Brain microvascular endothelial cell (primary cell): ENCODE measurements at regions not wholly inside any gene's neighbourhood (a gene's known extent, or its start where the extent isn't known, plus 50 kb on each side); places are given as distances from the start of the nearest gene placed in this dataset.

Source experiments
- DNase-seq: peaks from one replicate; pipeline ENCODE4 v3.0.0-alpha.2; 2020
- H3K27ac ChIP-seq: fragments of 250-450 bp; sonication (Bioruptor Pico); 2 replicates; pipeline ENCODE4 v1.5.1; 2020; ENCODE audit warnings: mild to moderate bottlenecking, moderate library complexity
- H3K27me3 ChIP-seq: fragments of 250-450 bp; sonication (Bioruptor Pico); replicated peaks from 2 replicates; pipeline ENCODE4 v1.5.1; 2020; ENCODE audit warnings: mild to moderate bottlenecking
- H3K36me3 ChIP-seq: fragments of 250-450 bp; sonication (Bioruptor Pico); replicated peaks from 2 replicates; pipeline ENCODE4 v1.5.1; 2020; ENCODE audit warnings: mild to moderate bottlenecking
- H3K4me3 ChIP-seq: 2 replicates; pipeline ENCODE4 v1.5.1; 2011; ENCODE audit warnings: low read depth, mild to moderate bottlenecking, control low read depth, low read length, moderate library complexity
- in situ Hi-C: cut with HindIII; loops from 2 replicates; pipeline ENCODE4 v1.10.0; 2017; ENCODE audit warnings: low sequenced_read_pairs, low pct_ligation_motif_present
- TF ChIP-seq, protein P1 (sequence below): IDR thresholded peaks from 2 replicates; pipeline ENCODE4 v1.5.1; 2011; ENCODE audit warnings: low read depth, mild to moderate bottlenecking, moderate library complexity, low read length, control low read depth, inconsistent platforms; ENCODE audit errors: missing control alignments

DNA sequence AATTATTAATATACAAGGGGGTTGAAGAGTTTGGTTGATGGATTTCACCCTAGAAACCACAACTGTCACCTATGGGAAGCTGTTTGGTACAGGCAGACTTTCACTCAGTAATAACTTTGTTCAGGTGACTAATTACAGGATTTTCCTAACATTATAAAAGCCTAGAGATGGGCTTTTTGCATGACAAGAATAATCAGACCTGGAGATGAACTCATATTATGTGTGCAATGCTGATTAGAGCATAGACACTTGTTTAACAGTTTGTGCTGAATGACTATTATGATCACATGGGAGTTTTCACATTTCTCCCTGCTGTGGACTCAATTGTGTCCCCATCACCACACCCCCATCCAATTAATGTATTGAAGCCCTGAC, 90.2 kb upstream of the STEAP4 start:
- Histone ChIP-seq H3K36me3 (no peaks in the 10 kb centered on the region), H3K4me3 (no peak overlapping the region), H3K27ac (no peak overlapping the region), H3K27me3 (no peaks in the 10 kb centered on the region)
- TF ChIP-seq, protein P1, sequence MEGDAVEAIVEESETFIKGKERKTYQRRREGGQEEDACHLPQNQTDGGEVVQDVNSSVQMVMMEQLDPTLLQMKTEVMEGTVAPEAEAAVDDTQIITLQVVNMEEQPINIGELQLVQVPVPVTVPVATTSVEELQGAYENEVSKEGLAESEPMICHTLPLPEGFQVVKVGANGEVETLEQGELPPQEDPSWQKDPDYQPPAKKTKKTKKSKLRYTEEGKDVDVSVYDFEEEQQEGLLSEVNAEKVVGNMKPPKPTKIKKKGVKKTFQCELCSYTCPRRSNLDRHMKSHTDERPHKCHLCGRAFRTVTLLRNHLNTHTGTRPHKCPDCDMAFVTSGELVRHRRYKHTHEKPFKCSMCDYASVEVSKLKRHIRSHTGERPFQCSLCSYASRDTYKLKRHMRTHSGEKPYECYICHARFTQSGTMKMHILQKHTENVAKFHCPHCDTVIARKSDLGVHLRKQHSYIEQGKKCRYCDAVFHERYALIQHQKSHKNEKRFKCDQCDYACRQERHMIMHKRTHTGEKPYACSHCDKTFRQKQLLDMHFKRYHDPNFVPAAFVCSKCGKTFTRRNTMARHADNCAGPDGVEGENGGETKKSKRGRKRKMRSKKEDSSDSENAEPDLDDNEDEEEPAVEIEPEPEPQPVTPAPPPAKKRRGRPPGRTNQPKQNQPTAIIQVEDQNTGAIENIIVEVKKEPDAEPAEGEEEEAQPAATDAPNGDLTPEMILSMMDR, result no peak
- in situ Hi-C loops, result no loop called here
- DNase-seq, result no peak

DNA sequence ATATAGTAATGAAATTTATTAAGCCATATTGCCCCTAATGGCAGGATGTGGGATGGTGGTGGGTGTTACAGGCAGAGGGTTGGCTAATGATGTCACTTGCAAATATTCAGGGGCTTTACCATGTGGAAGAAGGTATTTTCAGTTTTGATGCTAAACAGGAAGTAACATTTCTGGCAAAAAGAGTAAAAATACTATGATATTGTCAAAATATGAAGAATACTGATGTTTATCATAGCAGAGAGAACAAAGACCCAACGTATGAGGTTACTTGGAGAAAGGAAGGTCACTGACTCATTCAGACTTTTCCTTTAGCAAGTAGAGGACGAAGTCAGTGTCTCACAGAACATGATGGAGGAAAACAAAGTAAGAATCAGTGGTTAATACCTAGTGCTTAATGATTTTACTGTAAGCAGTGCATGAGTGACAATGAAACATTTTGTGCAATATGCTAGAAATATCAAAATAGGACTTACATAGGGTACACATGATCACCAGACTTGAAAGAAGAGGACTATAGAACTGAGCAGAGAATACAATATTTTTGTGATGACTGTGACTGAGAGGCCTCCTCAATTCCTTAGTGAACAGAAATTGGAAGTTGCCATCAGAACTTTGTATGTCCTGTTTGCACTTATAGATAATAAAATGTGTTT, 89.7 kb upstream of the STEAP4 start:
- TF ChIP-seq, protein P1, result no peak
- Histone ChIP-seq H3K27me3 (no peaks in the 10 kb centered on the region), H3K4me3 (no peak overlapping the region), H3K36me3 (no peaks in the 10 kb centered on the region), H3K27ac (no peak overlapping the region)
- in situ Hi-C loops, result no loop called here
- DNase-seq, result no peak

DNA sequence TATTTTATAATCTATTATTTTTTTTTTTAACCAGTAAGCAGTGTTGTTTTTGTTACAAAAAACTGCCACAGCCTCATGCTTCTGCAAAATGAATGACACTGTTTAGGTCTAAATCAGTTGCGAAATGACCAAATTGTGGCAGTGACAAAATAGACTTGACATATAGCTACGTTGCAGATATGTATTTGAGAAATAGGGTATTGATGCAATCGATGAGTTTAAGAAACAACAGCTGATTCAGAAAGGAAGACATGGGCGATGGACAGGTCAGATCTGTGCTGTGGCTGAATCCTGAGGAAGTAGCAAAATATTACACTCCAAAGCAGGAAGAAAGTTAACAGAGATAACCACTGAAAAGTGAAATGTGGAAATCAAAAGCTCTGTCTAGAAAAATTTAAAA, 89.0 kb upstream of the STEAP4 start:
- no peaks in the 10 kb centered on the region for H3K36me3 ChIP-seq
- no peak overlapping the region for H3K4me3 ChIP-seq
- no peaks in the 10 kb centered on the region for H3K27me3 ChIP-seq
- TF ChIP-seq, protein P1, result no peak
- no peak overlapping the region for H3K27ac ChIP-seq
- no peak for DNase-seq
- in situ Hi-C loops, result no loop called here

DNA sequence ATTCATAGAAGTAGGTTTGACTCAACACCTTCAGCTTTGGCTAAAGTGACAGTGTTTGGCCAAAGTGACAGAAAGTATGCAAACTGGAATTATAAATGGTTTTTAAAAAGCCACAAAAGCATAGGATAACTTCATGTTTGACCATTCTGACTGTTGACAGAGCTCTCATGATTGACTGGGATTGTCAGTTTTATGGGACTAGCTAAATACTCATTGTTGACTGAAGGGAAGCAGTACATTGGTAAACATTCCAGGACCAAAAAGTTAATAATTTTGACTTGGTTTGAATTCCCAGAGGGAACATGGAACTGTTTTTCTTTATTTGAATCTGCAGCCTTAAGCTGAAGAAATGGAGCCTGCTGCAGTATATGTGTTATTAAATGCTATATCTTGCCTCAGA, 84.6 kb upstream of the STEAP4 start:
- no peak for DNase-seq
- Histone ChIP-seq H3K36me3 (no peaks in the 10 kb centered on the region), H3K27me3 (no peaks in the 10 kb centered on the region), H3K27ac (no peak overlapping the region), H3K4me3 (no peak overlapping the region)
- TF ChIP-seq, protein P1, result no peak
- in situ Hi-C loops, result no loop called here

DNA sequence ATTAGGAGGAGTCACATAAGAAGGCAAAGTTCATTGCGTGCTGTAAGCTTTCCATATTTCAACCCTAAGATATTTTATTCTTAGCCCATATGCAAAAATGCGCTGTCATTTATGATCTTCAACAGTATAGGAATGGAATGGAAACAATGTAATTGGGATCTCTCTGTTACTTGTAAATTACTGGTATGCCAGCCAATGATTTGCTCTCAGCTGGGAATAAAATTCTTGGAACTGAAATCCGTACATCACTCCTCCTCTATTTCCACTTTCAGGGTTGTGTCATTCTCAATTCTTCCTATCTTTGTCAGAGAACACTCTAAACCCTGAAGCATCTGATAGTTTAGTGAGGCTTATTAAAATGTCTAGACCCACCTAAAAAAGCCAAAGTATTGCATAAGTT, 80.7 kb upstream of the STEAP4 start:
- in situ Hi-C loops, result no loop called here
- no peaks in the 10 kb centered on the region for H3K27me3 ChIP-seq
- TF ChIP-seq, protein P1, result no peak
- no peak for DNase-seq
- no peaks in the 10 kb centered on the region for H3K36me3 ChIP-seq
- no peak overlapping the region for H3K27ac ChIP-seq
- H3K4me3 ChIP-seq, result no peak overlapping the region

DNA sequence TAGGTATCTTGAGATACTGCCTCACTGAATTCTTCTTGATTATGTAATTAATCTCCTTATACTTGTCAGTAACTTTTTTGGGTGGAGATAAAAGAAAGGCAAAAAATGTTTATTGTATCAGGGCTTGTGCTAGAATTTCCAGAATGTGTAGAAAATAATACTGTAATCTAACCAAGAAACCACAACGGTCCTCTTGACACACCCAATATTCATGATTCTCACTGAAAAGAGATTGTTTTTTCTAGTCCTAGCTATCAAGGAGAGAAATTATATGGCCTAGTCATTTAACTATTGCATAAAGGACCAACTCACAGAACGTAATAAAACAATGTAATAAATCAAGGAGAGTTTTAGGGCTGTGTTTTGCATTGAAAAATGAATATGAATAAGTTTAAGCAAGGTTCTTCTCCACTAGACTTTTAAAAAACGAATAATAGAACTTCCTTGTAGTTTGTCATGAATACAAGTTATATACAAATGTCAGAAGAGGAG, 80.0 kb upstream of the STEAP4 start:
- Histone ChIP-seq H3K4me3 (no peak overlapping the region), H3K27me3 (no peaks in the 10 kb centered on the region), H3K36me3 (no peaks in the 10 kb centered on the region), H3K27ac (no peak overlapping the region)
- TF ChIP-seq, protein P1, result no peak
- in situ Hi-C loops, result no loop called here
- DNase-seq, result no peak
